OCI-LY3 (cell line): ENCODE measurements at regions not wholly inside any gene's neighbourhood (a gene's known extent, or its start where the extent isn't known, plus 50 kb on each side); places are given as distances from the start of the nearest gene placed in this dataset.
"Not testable (repeated sequence)": the region's sequence is repeated elsewhere in the genome, so short reads cannot be mapped to it uniquely, and the experiment has no call there.

ENCODE experiments used
- H2AFZ ChIP-seq: fragments of 200-600, 300-600 bp; shearing (Covaris generic); 2 replicates; pipeline ENCODE4 v1.6.0; 2014; ENCODE audit warnings: antibody characterized with exemption, low read depth, low read length
- H3K27ac ChIP-seq: fragments of 200-600, 300-600 bp; sonication (generic); 2 replicates; pipeline ENCODE4 v1.5.1; 2014; ENCODE audit warnings: mild to moderate bottlenecking, low read length, moderate library complexity, mixed read lengths
- H3K27me3 ChIP-seq: fragments of 200-600, 300-600 bp; sonication (generic); 2 replicates; pipeline ENCODE4 v1.6.1; 2014; ENCODE audit warnings: low read depth, low read length, mixed read lengths
- H3K36me3 ChIP-seq: fragments of 200-600, 300-600 bp; sonication (generic); replicated peaks from 2 replicates; pipeline ENCODE3; 2014; ENCODE audit warnings: low read depth, low read length, mixed read lengths
- H3K4me1 ChIP-seq: fragments of 300-600, 200-600 bp; sonication (generic); 2 replicates; pipeline ENCODE4 v1.6.1; 2014; ENCODE audit warnings: low read length, mixed read lengths
- H3K4me2 ChIP-seq: fragments of 200-600, 300-600 bp; sonication (generic); 2 replicates; pipeline ENCODE4 v1.6.1; 2014; ENCODE audit warnings: low read length, mixed read lengths
- H3K4me3 ChIP-seq: fragments of 300-600, 200-600 bp; sonication (generic); 2 replicates; pipeline ENCODE4 v1.5.1; 2014; ENCODE audit warnings: antibody characterized with exemption, mild to moderate bottlenecking, low read length, moderate library complexity
- H3K79me2 ChIP-seq: fragments of 300-600, 200-600 bp; shearing (Covaris generic); 2 replicates; pipeline ENCODE4 v1.6.1; 2014; ENCODE audit warnings: mild to moderate bottlenecking, low read length, mixed read lengths
- H3K9ac ChIP-seq: fragments of 300-600, 200-600 bp; shearing (Covaris generic); 2 replicates; pipeline ENCODE4 v1.6.0; 2014; ENCODE audit warnings: mild to moderate bottlenecking, low read length, moderate library complexity
- H3K9me3 ChIP-seq: fragments of 200-600, 300-600 bp; shearing (Covaris generic); 2 replicates; pipeline ENCODE4 v1.6.1; 2014; ENCODE audit warnings: low read length, mixed read lengths; ENCODE audit not compliant: insufficient read depth
- H4K20me1 ChIP-seq: fragments of 200-600, 300-600 bp; sonication (generic); 2 replicates; pipeline ENCODE4 v1.6.1; 2016; ENCODE audit warnings: low read length, mixed read lengths; ENCODE audit not compliant: insufficient read depth
- EZH2phosphoT487 ChIP-seq: fragments of 200-600 bp; shearing (Covaris generic); IDR thresholded peaks from 2 replicates; pipeline ENCODE4 v1.6.1; 2018; ENCODE audit warnings: antibody characterized with exemption, mixed run types, low read depth
- TF ChIP-seq, protein P1 (sequence below): fragments of 200-600, 300-600 bp; sonication (generic); IDR thresholded peaks from 2 replicates; pipeline ENCODE4 v1.5.1; 2014; ENCODE audit warnings: antibody characterized with exemption, low read length, low read depth

DNA sequence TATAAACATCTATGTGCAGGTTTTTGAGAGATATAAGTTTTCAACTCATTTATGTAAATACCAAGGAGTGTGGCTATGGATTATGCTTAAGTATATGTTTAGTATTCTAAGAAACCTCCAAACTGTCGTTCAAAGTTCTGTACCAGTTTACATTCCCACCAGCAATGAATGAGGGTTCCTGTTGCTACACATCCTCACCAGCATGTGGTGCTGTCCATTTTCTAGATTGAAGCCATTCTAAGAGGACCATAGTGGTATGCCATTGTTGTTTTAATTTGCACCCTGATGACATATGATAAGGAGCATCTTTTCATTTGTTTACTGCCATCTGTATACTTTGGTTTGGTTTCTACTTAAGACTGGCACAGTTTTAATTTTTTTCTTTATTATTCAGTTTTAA lies 2097.9 kb downstream of the LRRC4C start:
- H3K4me1 ChIP-seq: peaks cover 9% of the 10 kb centered on the region
- no peaks in the 10 kb centered on the region for H3K9me3 ChIP-seq
- TF ChIP-seq, protein P1, sequence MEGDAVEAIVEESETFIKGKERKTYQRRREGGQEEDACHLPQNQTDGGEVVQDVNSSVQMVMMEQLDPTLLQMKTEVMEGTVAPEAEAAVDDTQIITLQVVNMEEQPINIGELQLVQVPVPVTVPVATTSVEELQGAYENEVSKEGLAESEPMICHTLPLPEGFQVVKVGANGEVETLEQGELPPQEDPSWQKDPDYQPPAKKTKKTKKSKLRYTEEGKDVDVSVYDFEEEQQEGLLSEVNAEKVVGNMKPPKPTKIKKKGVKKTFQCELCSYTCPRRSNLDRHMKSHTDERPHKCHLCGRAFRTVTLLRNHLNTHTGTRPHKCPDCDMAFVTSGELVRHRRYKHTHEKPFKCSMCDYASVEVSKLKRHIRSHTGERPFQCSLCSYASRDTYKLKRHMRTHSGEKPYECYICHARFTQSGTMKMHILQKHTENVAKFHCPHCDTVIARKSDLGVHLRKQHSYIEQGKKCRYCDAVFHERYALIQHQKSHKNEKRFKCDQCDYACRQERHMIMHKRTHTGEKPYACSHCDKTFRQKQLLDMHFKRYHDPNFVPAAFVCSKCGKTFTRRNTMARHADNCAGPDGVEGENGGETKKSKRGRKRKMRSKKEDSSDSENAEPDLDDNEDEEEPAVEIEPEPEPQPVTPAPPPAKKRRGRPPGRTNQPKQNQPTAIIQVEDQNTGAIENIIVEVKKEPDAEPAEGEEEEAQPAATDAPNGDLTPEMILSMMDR: peak; percentile 20; the same call in 1 of the 2 replicates
- no peak for TF ChIP-seq EZH2phosphoT487
- H2AFZ ChIP-seq: no peak overlapping the region
- no peaks in the 10 kb centered on the region for H3K36me3 ChIP-seq
- H3K79me2 ChIP-seq: no peaks in the 10 kb centered on the region
- no peak overlapping the region for H3K4me2 ChIP-seq
- no peak overlapping the region for H3K4me3 ChIP-seq
- no peaks in the 10 kb centered on the region for H3K27me3 ChIP-seq
- no peak overlapping the region for H3K27ac ChIP-seq
- no peaks in the 10 kb centered on the region for H4K20me1 ChIP-seq
- no peak overlapping the region for H3K9ac ChIP-seq

DNA sequence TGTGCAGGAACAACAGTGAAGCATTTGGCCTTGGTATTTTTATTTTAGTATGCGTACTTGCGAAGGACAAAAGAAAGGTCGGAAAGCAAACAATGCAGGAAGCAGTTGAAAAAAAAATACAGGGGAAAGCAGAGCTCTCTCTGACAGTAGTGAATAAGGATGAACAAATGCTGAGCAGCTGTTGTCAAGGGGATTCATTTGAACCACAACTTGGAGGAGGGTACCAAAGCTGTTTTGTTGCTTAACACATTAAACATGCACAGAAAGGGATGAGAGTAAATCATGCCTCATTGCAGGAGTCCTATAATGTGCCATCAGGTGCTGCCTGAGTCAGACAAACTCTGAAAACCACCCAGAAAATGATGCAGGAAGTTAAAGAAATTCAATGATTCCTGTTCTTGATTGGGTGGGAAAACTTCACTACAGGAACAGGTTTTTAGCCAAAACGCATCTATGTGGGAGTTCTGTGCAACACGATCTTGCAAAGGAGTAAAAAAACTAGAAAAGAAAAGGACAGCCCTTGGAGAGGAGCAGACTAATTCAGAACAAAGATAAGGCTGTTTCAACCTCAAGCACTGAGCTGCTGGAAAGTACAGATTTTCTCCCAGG lies 2113.5 kb downstream of the LRRC4C start:
- no peaks in the 10 kb centered on the region for H4K20me1 ChIP-seq
- H3K27ac ChIP-seq: no peak overlapping the region
- H2AFZ ChIP-seq: no peak overlapping the region
- H3K9ac ChIP-seq: no peak overlapping the region
- H3K27me3 ChIP-seq: no peaks in the 10 kb centered on the region
- H3K4me1 ChIP-seq: no peaks in the 10 kb centered on the region
- no peaks in the 10 kb centered on the region for H3K9me3 ChIP-seq
- TF ChIP-seq, protein P1: no peak
- TF ChIP-seq EZH2phosphoT487: no peak
- H3K36me3 ChIP-seq: no peaks in the 10 kb centered on the region
- H3K79me2 ChIP-seq: no peaks in the 10 kb centered on the region
- no peak overlapping the region for H3K4me3 ChIP-seq
- no peak overlapping the region for H3K4me2 ChIP-seq

GRCh38 chr11:39341461-39341860 lies 2118.0 kb downstream of the LRRC4C start:
- H3K27me3 ChIP-seq: no peaks in the 10 kb centered on the region
- H3K27ac ChIP-seq: no peak overlapping the region
- H3K4me3 ChIP-seq: no peak overlapping the region
- no peak overlapping the region for H2AFZ ChIP-seq
- peaks cover 4% of the 10 kb centered on the region for H3K36me3 ChIP-seq
- H3K9me3 ChIP-seq: peaks cover 9% of the 10 kb centered on the region; the same call in 1 of the 2 replicates
- TF ChIP-seq, protein P1: no peak
- TF ChIP-seq EZH2phosphoT487: no peak
- H4K20me1 ChIP-seq: no peaks in the 10 kb centered on the region
- H3K9ac ChIP-seq: no peak overlapping the region
- no peaks in the 10 kb centered on the region for H3K79me2 ChIP-seq
- H3K4me2 ChIP-seq: no peak overlapping the region
- no peaks in the 10 kb centered on the region for H3K4me1 ChIP-seq

DNA sequence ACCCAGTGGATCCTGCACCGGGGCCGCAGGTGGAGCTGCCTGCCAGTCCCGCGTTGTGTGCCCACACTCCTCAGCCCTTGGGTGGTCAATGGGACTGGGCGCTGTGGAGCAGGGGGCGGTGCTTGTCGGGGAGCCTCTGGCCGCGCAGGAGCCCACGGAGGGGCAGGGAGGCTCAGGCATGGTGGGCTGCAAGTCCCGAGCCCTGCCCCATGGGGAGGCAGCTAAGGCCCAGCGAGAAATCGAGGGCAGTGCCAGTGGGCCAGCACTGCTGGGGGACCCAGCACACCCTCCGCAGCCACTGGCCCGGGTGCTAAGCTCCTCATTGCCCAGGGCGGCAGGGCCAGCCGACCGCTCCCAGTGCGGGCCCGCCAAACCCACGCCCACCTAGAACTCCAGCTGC lies 2126.4 kb downstream of the LRRC4C start:
- H3K9me3 ChIP-seq, H3K9ac ChIP-seq, H3K79me2 ChIP-seq: not testable (repeated sequence)

GRCh38 chr11:39327302-39327701 lies 2132.2 kb downstream of the LRRC4C start:
- Histone ChIP-seq H3K9ac (no peak overlapping the region), H3K4me3 (no peak overlapping the region), H4K20me1 (no peaks in the 10 kb centered on the region), H3K4me1 (no peaks in the 10 kb centered on the region), H2AFZ (no peak overlapping the region), H3K9me3 (0 out of 2 replicates have a peak, but pooled peaks cover 5% of the 10 kb centered on the region), H3K4me2 (no peak overlapping the region), H3K79me2 (no peaks in the 10 kb centered on the region), H3K27ac (no peak overlapping the region), H3K27me3 (no peaks in the 10 kb centered on the region), H3K36me3 (no peaks in the 10 kb centered on the region)
- TF ChIP-seq EZH2phosphoT487: no peak
- TF ChIP-seq, protein P1: no peak

More for the DNA sequence above, 2126.4 kb downstream of the LRRC4C start:
- not testable (repeated sequence) for H3K4me1 ChIP-seq, H3K27ac ChIP-seq, H3K36me3 ChIP-seq, H3K4me2 ChIP-seq, H2AFZ ChIP-seq, H3K4me3 ChIP-seq, H3K27me3 ChIP-seq, H4K20me1 ChIP-seq

DNA sequence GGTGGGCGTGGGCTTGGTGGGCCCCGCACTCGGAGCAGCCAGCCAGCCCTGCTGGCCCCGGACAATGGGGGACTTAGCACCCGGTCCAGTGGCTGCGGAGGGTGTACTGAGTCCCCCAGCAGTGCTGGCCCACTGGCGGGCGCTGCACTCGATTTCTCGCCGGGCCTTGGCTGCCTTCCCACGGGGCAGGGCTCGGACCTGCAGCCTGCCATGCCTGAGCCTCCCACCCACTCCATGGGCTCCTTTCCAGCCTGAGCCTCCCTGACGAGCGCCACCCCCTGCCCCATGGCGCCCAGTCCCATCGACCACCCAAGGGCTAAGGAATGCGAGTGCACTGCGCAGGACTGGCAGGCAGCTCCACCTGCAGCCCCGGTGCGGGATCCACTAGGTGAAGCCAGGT lies 2147.6 kb downstream of the LRRC4C start:
- not testable (repeated sequence) for H4K20me1 ChIP-seq, H3K9me3 ChIP-seq, H3K9ac ChIP-seq, H3K27me3 ChIP-seq, H3K4me1 ChIP-seq, H3K4me2 ChIP-seq, H3K79me2 ChIP-seq, H3K27ac ChIP-seq, H3K4me3 ChIP-seq, H3K36me3 ChIP-seq, H2AFZ ChIP-seq
